ENCODE measurements at regions not wholly inside any gene's neighbourhood (a gene's known extent, or its start where the extent isn't known, plus 50 kb on each side); places are given as distances from the start of the nearest gene placed in this dataset.

DNA sequence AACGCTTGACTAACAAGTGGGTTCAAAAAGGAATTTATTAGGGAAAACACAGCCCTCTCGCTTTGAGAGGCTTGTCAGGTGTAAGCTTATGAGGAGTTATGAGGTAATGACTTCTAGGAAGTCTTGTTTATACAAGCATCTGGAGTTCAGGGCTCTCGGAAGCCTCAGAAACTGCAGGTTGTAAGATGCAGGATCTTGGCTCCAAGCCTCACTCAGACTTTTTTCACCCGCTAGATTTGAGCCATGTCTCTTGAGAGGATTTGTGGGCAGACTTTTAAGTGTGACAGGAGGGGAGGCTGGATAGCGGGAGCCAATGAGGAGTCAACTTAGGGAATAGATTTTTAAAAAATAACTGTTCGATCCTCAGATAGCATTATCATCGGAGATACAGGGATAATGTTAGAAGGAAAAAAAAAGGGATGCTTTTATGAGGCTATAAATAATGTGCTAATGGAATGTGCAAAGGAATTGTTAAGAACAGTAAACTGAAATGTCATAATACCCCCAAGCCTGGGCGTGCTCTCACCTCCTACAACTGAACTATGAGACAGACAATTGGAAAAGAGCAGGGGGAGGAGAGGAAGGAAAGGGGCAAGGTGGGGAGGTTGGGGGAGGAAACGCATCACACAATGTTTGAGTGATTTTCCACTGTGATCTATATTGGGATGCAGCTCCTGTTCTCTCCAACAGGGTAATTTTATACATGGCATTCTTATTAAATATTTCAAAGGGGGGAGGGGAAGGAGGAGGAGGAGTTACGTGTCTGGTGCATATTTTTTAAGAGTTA lies 107.4 kb upstream of the ESRRG start:
- ATAC-seq, result no peak
- DNase-seq (ENCODE audit: low spot score), result no peak

- ATAC-seq, result no peak
- no peak for DNase-seq (ENCODE audit: low spot score)
Measured at GRCh38 chr1:216827251-216827650, 104.0 kb upstream of the ESRRG start.

DNA sequence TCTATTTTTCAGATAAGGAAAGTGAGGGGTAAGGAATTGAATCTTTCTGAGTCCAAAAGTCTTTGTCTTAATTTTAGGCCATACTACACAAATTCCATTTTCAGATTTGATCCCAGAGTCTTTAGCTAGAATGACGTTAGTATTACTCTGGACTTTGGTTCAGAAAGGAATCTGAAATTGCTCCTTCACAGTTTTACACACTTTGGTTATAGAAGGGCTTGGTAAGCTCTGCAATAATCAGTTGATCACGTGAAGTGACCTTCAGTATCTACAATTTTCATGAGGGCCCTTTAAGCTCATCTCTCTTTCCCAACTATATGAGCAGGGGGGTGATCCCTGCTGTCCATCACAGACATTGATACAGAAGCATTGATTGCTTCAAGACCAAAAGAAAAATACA lies 103.4 kb upstream of the ESRRG start:
- DNase-seq (ENCODE audit: low spot score) (no peak), ATAC-seq (no peak)

GRCh38 chr1:216826214-216826613 lies 103.0 kb upstream of the ESRRG start:
- ATAC-seq (no peak), DNase-seq (ENCODE audit: low spot score) (no peak)

DNA sequence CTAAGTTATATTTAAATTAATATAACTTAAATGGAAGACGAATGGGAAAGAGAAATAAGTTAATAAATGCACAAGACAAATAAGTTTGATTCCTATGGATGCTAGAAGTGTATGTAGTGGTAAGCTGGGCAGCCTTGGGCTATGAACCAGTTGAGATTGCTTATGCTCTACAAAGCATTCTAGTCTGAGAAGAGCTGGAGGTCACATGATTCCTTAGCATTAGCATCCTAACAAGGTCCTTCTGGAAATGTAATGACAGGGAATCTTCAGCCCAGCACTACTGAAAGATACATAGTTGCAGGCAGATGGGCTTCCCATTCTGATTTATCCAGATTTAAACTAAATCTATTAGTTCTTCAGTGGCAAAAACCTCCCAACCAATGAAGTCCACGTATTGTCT lies 102.3 kb upstream of the ESRRG start:
- ATAC-seq, result no peak
- DNase-seq (ENCODE audit: low spot score), result no peak

DNA sequence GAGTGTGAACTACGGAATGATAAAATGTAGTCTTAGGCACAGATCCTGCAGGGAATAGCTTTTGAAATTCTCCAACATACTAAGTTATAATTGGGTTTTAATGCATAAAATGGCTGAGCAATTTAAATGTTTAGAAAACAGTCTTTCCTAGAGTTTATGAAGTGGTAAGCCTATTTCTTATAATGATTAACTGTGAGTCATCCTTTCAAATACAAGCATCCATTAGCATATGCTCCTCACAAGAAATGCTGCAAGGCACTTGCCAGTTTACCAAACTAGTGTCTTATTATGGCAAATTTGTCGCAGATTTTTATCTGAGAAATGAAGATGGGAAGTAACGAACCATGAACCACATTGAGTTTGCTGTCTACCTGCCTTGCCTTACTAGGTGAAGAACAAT lies 101.3 kb upstream of the ESRRG start:
- no peak for ATAC-seq
- DNase-seq (ENCODE audit: low spot score), result no peak

GRCh38 chr1:216823731-216824130 lies 100.5 kb upstream of the ESRRG start:
- ATAC-seq, result no peak
- no peak for DNase-seq (ENCODE audit: low spot score)

- DNase-seq (ENCODE audit: low spot score), result no peak
Measured at GRCh38 chr1:216822480-216822879, 99.3 kb upstream of the ESRRG start.

GRCh38 chr1:216820345-216820744 lies 97.1 kb upstream of the ESRRG start:
- ATAC-seq, result no peak
- DNase-seq (ENCODE audit: low spot score), result no peak

More at GRCh38 chr1:216822480-216822879, 99.3 kb upstream of the ESRRG start:
- no peak for ATAC-seq

DNA sequence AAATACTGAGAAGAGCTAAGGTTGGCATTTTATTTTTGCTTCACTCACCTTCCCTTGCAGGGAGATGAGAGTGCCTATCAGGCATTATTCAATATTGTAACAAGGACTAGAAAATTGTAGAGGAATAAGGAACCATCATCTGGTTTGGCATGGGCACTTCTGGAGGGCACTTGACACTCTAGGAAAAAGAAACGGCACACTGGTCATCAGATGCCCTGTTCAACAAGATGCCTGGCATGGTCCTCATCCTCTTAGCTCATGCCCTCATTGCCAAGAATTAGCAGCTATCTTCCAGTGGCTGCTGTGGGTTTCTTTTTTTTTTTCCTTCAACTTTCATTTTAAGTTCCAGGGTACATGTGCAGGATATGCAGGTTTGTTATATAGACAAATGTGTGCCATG lies 95.1 kb upstream of the ESRRG start:
- ATAC-seq, result no peak
- no peak for DNase-seq (ENCODE audit: low spot score)

DNA sequence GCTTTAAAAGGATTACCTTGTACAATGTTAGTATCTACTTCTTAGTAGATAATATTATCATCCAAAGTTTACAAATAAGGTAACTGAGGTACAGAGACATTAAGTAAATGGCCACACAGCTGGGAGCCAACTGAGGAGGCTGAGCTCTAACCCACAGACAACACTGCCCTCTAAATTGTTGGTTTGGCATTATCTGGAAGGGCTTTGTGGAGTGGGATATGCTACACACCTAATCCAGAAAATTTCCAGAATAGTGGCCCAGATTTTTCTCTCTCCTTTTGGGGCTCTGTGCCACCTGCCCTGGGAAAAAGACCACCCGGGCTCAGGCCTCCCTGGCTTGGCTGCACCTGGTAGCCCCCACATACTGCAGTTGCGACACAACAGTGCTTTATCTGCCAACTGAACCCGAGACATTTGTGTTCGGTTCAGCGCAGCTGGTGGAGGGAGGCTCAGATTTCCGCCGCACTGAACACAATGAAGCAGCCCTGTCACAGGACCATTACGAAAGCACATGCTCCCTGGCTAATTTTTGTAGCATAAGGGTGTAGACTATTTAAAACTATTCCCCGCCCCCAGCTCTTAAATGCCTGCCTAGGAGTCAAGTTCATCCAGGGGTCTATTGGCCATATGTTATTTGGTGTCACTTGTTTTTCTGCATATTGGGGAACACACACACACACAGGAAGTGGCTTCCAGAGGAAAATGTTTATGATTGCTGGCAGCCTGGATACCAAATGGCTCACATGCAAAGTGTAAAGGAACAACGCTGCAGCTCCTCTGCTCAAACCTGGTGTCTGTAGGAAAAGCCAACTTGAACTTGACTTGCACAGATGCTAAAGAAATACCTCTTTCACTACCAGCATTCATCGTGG lies 92.3 kb upstream of the ESRRG start:
- no peak for ATAC-seq
- DNase-seq (ENCODE audit: low spot score), result no peak

DNA sequence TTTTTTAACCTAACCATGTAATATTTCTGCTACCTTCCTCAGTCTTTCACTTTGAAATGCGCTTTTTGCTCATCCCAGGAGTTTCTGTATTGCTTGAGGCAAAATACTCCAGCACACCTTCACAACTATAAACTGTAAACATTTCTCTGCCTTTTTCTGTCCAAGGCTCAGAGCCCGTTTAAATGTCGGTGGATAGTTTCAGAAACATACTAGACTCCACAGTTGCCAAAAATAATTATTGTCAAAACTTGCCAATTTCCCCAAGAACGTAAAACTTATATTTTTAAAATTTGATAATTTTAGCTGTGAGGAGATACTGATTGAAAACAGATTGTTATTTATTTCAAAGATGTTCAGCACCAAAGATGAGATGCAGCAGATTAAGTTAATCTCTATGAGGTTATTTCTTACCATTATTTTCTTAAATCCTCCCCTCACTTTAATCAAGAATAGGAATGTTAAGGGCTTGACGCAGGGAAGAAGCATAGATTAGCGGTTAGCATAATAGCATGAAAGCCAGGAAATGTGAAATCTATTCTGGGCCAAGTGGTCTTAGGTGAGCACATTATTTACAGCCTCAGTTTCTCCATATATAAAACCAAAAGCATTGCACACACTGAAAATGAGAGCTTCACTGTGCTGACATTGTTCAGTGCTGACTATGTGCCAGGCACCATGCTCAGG lies 91.5 kb upstream of the ESRRG start:
- DNase-seq (ENCODE audit: low spot score) (no peak), ATAC-seq (no peak)

DNA sequence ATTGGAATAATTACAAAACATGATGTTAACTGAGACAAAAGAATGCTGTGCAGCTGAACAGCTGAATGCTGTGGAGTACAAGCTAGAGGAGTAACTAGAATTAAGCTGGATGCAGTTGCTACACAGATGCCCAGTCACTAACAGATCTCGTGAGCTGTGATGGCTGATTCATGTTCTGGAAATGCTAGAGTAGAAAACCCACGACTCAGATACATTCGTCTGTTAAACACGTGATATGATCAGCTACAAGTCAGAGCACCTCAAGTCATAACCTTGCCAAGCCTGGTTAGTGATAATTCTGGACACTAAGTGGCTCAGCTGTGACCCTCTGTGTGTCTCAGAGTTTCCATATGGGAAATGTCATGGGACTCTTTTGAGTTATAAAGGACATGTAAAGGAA lies 89.7 kb upstream of the ESRRG start:
- no peak for DNase-seq (ENCODE audit: low spot score)
- no peak for ATAC-seq

- DNase-seq (ENCODE audit: low spot score) (no peak), ATAC-seq (no peak)
Measured at GRCh38 chr1:216809649-216810048, 86.4 kb upstream of the ESRRG start.

GRCh38 chr1:216807696-216808095 lies 84.5 kb upstream of the ESRRG start:
- DNase-seq (ENCODE audit: low spot score) (no peak), ATAC-seq (no peak)

DNA sequence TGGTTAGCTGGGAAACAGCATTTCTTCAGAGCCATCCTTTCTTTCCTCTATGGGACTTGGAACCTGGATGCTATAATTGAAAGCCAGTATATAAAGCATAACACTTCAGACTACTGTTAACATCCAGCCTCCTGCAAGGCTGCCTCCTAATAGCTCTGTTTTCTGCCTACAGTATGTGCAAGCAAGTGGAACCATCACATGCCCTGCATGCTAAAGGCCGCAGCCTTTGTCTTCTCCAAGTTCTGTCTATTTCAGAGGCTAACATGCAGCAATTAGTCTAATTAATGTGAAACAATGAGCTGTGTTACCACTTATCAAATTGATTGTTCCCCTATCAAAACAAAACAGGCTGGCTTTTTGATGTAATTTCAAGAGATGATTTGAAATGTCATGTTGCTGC lies 82.7 kb upstream of the ESRRG start:
- ATAC-seq, result no peak
- DNase-seq (ENCODE audit: low spot score), result no peak

DNA sequence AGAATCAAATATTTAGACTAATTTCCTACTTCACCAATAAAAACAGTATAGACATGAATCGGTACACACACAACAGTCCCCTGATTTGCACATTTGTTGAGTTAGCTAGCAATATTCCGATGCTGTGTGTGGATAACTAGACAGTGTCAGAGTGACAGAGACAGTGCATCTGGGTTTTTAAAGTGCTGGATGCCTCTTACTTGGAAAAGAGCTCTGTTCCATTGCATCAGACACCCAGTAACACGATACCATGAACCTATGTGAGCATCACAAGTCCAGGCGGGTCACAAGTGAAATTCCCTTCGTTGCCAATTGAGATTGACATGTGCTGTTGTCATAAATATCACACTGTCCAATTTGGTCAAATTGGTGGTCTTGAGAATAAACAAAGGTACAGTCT lies 82.0 kb upstream of the ESRRG start:
- no peak for ATAC-seq
- DNase-seq (ENCODE audit: low spot score), result no peak

- DNase-seq (ENCODE audit: low spot score) (no peak), ATAC-seq (no peak)
Measured at GRCh38 chr1:216804111-216804510, 80.9 kb upstream of the ESRRG start.

GRCh38 chr1:216794586-216794985 lies 71.4 kb upstream of the ESRRG start:
- ATAC-seq (no peak), DNase-seq (ENCODE audit: low spot score) (no peak)

- no peak for DNase-seq (ENCODE audit: low spot score)
- no peak for ATAC-seq
Measured at GRCh38 chr1:216793973-216794372, 70.7 kb upstream of the ESRRG start.

DNA sequence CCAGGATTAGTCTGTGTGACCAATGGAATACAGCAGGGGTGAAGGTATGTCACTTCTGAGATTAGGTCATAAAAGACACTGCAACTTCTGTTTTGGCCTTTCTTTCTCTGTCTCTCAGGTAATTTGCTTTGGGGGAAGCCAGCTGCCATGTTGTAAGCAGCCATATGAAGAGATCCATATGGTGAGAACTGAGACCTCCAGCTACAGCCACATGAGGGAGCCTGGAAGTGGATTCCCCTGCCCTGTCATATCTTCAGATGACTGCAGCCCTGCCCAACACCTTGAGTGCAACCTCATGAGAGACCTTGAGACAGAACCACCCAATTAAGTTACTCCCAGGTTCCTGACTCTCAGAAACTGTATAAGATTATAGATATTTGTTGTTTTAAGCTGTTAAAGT lies 70.1 kb upstream of the ESRRG start:
- DNase-seq (ENCODE audit: low spot score) (no peak), ATAC-seq (no peak)

DNA sequence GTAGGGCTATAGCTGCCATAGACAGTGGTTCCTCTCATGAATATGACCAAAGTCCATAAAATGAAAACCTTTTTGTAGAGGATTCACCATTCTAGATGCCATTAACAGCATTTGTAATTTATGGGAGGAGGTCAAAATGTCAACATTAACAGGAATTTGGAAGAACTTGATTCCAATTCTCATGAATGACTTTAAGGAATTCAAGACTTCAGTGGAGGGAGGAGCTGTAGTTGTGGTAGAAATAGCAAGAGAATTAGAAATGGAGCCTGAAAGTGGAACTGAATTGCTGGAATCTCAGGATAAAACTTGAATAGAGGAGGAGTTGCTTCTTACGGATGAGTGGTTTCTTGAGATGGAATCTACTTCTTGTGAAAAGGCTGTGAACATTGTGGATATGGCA lies 65.4 kb upstream of the ESRRG start:
- DNase-seq (ENCODE audit: low spot score) (no peak), ATAC-seq (no peak)
